H1 (cell line): ENCODE measurements at regions not wholly inside any gene's neighbourhood (a gene's known extent, or its start where the extent isn't known, plus 50 kb on each side); places are given as distances from the start of the nearest gene placed in this dataset.

Experiments used
- CTCF ChIA-PET: fragments of 300-600 bp; sonication (Branson Sonifier 250); formaldehyde crosslinking; loops from one replicate; lab custom pipeline; 2021; ENCODE audit not compliant: partially characterized antibody; lab: Charles Lee
- POLR2A ChIA-PET: fragments of 300-600 bp; sonication (Branson Sonifier 250); formaldehyde crosslinking; loops from one replicate; lab custom pipeline; 2021; ENCODE audit warnings: inconsistent platforms; ENCODE audit not compliant: partially characterized antibody; lab: Charles Lee
- DNase-seq, 2 experiments: peaks; one replicate each; pipeline versions ENCODE4 v3.0.0 to v3.0.0-alpha.2; 2010 to 2022; ENCODE audit warnings: low spot score in 2 of 2, low read depth in 1 of 2, mixed read lengths in 1 of 2
- FAIRE-seq: peaks from 2 replicates; lab custom pipeline; 2011; peaks lifted over from hg19 to GRCh38; lab: Jason Lieb, UNC
- H2AFZ ChIP-seq: 2 replicates; pipeline ENCODE4 v1.8.1; 2012; ENCODE audit warnings: low read length, inconsistent platforms
- H2AK5ac ChIP-seq: 2 replicates; pipeline ENCODE4 v1.6.1; 2013; ENCODE audit warnings: low read depth, low read length
- H2BK120ac ChIP-seq: replicated peaks from 2 replicates; pipeline ENCODE3; 2013; ENCODE audit warnings: low read depth, low read length, inconsistent platforms
- H2BK12ac ChIP-seq: 2 replicates; pipeline ENCODE4 v1.6.1; 2013; ENCODE audit warnings: low read depth, low read length
- H2BK15ac ChIP-seq: 2 replicates; pipeline ENCODE4 v1.6.1; 2013; ENCODE audit warnings: low read length
- H2BK20ac ChIP-seq: 2 replicates; pipeline ENCODE4 v1.6.1; 2013; ENCODE audit warnings: low read length
- H2BK5ac ChIP-seq: 2 replicates; pipeline ENCODE4 v1.6.1; 2013; ENCODE audit warnings: low read depth, low read length
- H3K14ac ChIP-seq: 2 replicates; pipeline ENCODE4 v1.6.1; 2013; ENCODE audit warnings: inconsistent platforms; ENCODE audit not compliant: insufficient read length
- H3K18ac ChIP-seq: 2 replicates; pipeline ENCODE4 v1.6.1; 2013; ENCODE audit warnings: low read length; ENCODE audit errors: extremely low read depth
- H3K23ac ChIP-seq: 2 replicates; pipeline ENCODE4 v1.6.1; 2013; ENCODE audit warnings: inconsistent platforms; ENCODE audit not compliant: insufficient read length
- H3K23me2 ChIP-seq: 2 replicates; pipeline ENCODE4 v1.6.1; 2013; ENCODE audit warnings: low read depth, low read length
- H3K27ac ChIP-seq: 2 replicates; pipeline ENCODE4 v1.6.1; 2011; ENCODE audit warnings: low read depth, low read length, inconsistent platforms
- H3K27me3 ChIP-seq, 4 experiments: replicated peaks in 1 of 4; 1 replicate in 1 of 4; 2 replicates in 3 of 4; pipeline versions ENCODE4 v1.6.1 to v1.8.1; 2011 to 2013; ENCODE audit warnings: low read length in 3 of 4, mild to moderate bottlenecking in 3 of 4, inconsistent platforms in 2 of 4, mixed read lengths in 2 of 4, moderate library complexity in 1 of 4; ENCODE audit not compliant: control insufficient read depth in 3 of 4, insufficient read depth in 3 of 4; ENCODE audit errors: extremely low read depth in 1 of 4
- H3K36me3 ChIP-seq, 4 experiments: 2 replicates each; pipeline versions ENCODE4 v1.6.1 to v1.8.1; 2011 to 2013; ENCODE audit warnings: mild to moderate bottlenecking in 4 of 4, low read length in 3 of 4, moderate library complexity in 2 of 4, control low read depth in 1 of 4, inconsistent platforms in 1 of 4; ENCODE audit not compliant: insufficient read depth in 4 of 4, control insufficient read depth in 2 of 4
- H3K4ac ChIP-seq: replicated peaks from 2 replicates; pipeline ENCODE3; 2013; ENCODE audit warnings: low read length, low read depth, mixed read lengths, inconsistent platforms; ENCODE audit not compliant: insufficient read length
- H3K4me1 ChIP-seq, 4 experiments: replicated peaks in 1 of 4; 1 replicate in 1 of 4; 2 replicates in 3 of 4; pipeline versions ENCODE4 v1.6.1 to v1.8.1; 2011 to 2013; ENCODE audit warnings: low read length in 3 of 4, inconsistent platforms in 2 of 4, mixed read lengths in 1 of 4; ENCODE audit not compliant: insufficient read depth in 4 of 4, control insufficient read depth in 3 of 4
- H3K4me2 ChIP-seq, 2 experiments: 2 replicates each; pipeline versions ENCODE4 v1.6.1 to v1.8.1; 2011 to 2013; ENCODE audit warnings: low read depth in 2 of 2, low read length in 2 of 2, control low read depth in 1 of 2, inconsistent platforms in 1 of 2, mild to moderate bottlenecking in 1 of 2; ENCODE audit not compliant: insufficient read depth in 1 of 2
- H3K4me3 ChIP-seq, 4 experiments: fragments of 200-600, 300-600 bp in 1 of 4; sonication (generic), shearing (Covaris generic), sonication (Bioruptor Twin) in 1 of 4; 2 replicates each; pipeline versions ENCODE4 v1.5.1 to v1.8.1; 2011 to 2016; ENCODE audit warnings: low read length in 4 of 4, low read depth in 3 of 4, control low read depth in 2 of 4, inconsistent platforms in 2 of 4, mild to moderate bottlenecking in 2 of 4, mixed read lengths in 1 of 4, moderate library complexity in 1 of 4; ENCODE audit not compliant: insufficient read depth in 2 of 4; ENCODE audit errors: extremely low read depth in 1 of 4
- H3K56ac ChIP-seq: replicated peaks from 2 replicates; pipeline ENCODE3; 2013; ENCODE audit warnings: low read depth, mild to moderate bottlenecking, mixed read lengths, low read length, inconsistent platforms; ENCODE audit not compliant: insufficient read length
- H3K79me1 ChIP-seq: 2 replicates; pipeline ENCODE4 v1.6.1; 2013; ENCODE audit warnings: low read depth, low read length, control low read depth
- H3K79me2 ChIP-seq, 2 experiments: 2 replicates each; pipeline versions ENCODE4 v1.6.1 to v1.8.1; 2012 to 2013; ENCODE audit warnings: low read length in 2 of 2, mild to moderate bottlenecking in 2 of 2, inconsistent platforms in 1 of 2; ENCODE audit not compliant: insufficient read depth in 2 of 2, control insufficient read depth in 1 of 2
- H3K9ac ChIP-seq, 4 experiments: replicated peaks in 1 of 4; 1 replicate in 1 of 4; 2 replicates in 3 of 4; pipeline versions ENCODE4 v1.6.1 to v1.8.1; 2011 to 2013; ENCODE audit warnings: low read depth in 3 of 4, low read length in 3 of 4, control low read depth in 2 of 4, mild to moderate bottlenecking in 2 of 4, moderate library complexity in 2 of 4, inconsistent platforms in 1 of 4; ENCODE audit errors: extremely low read depth in 1 of 4
- H3K9me3 ChIP-seq, 2 experiments: 2 replicates each; pipeline versions ENCODE4 v1.6.1 to v1.8.1; 2012 to 2013; ENCODE audit warnings: mild to moderate bottlenecking in 2 of 2, moderate library complexity in 2 of 2, control low read depth in 1 of 2, inconsistent platforms in 1 of 2, low read depth in 1 of 2, low read length in 1 of 2, mixed read lengths in 1 of 2; ENCODE audit not compliant: insufficient read depth in 2 of 2
- H4K20me1 ChIP-seq, 2 experiments: replicated peaks in 1 of 2; 2 replicates each; pipeline versions ENCODE3 to v1.8.1; 2011 to 2013; ENCODE audit warnings: inconsistent platforms in 2 of 2, low read length in 2 of 2, mild to moderate bottlenecking in 1 of 2; ENCODE audit not compliant: insufficient read depth in 2 of 2, control insufficient read depth in 1 of 2
- H4K5ac ChIP-seq: 2 replicates; pipeline ENCODE4 v1.6.1; 2013; ENCODE audit warnings: low read length, low read depth, mixed read lengths, inconsistent platforms; ENCODE audit not compliant: insufficient read length
- H4K8ac ChIP-seq: 2 replicates; pipeline ENCODE4 v1.8.0; 2013; ENCODE audit warnings: mild to moderate bottlenecking, moderate library complexity, low read length, inconsistent platforms; ENCODE audit not compliant: insufficient read depth; ENCODE audit errors: extremely low read depth
- H4K91ac ChIP-seq: replicated peaks from 2 replicates; pipeline ENCODE3; 2013; ENCODE audit warnings: low read length, mixed read lengths, inconsistent platforms; ENCODE audit not compliant: insufficient read length
- WGBS, 2 experiments: shearing (Covaris generic) in 1 of 2; methylation state at CpG; one replicate each; pipeline versions ENCODE4 v1.1.6 to v1.1.7; 2013 to 2015; ENCODE audit warnings: low lambda C conversion rate in 2 of 2, mixed read lengths in 2 of 2, inconsistent platforms in 1 of 2, low coverage in 1 of 2, missing lambda C conversion rate in 1 of 2; ENCODE audit not compliant: insufficient replicate concordance in 2 of 2, insufficient coverage in 1 of 2, insufficient read length in 1 of 2; ENCODE audit errors: extremely low coverage in 1 of 2, missing lambda C conversion rate in 1 of 2; 5-methylcytosine and 5-hydroxymethylcytosine counted together
- TF ChIP-seq, protein P1 (sequence below): IDR thresholded peaks from 2 replicates; pipeline ENCODE4 v1.6.1; 2012; ENCODE audit warnings: inconsistent platforms

DNA sequence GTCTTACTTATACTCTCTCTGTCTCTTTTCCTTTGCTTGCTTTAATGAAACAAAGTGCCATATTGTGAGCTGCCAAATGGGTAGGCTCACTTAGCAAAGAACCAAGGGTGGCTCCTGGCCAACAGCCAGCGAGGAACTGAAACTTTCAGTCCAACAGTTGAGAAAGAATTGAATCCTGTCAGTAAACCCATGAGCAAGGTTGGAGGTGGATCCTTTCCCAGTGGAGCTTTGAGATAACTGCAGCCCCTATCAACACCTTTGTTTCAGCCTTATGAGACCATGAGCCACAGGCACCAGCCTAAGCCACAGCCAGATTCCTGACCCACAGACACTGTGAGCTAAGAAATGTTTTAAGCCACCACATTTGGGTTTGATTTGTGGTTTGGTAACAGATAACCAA is 362.2 kb downstream of the PDGFC start:
- no peak overlapping the region for H3K27ac ChIP-seq
- no peak overlapping the region for H2BK12ac ChIP-seq
- no peak overlapping the region for H3K23ac ChIP-seq
- H3K9me3 ChIP-seq = no peaks in the 10 kb centered on the region
- no peak overlapping the region for H3K18ac ChIP-seq
- DNase-seq (no peak), FAIRE-seq (no peak)
- H3K79me1 ChIP-seq = no peaks in the 10 kb centered on the region
- no peak overlapping the region for H3K4ac ChIP-seq
- CTCF ChIA-PET = interaction anchor here (0.6 to 0.7 kb wide), 2 partner anchors 25 to 425 kb away, joined by 3 read pairs; no protein-coding TSS in a partner anchor
- TF ChIP-seq, protein P1, sequence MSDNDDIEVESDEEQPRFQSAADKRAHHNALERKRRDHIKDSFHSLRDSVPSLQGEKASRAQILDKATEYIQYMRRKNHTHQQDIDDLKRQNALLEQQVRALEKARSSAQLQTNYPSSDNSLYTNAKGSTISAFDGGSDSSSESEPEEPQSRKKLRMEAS = no peak
- no peak overlapping the region for H3K14ac ChIP-seq
- no peak overlapping the region for H3K56ac ChIP-seq
- H3K4me2 ChIP-seq = no peak overlapping the region
- no peak overlapping the region for H3K4me3 ChIP-seq
- WGBS, 2 experiments = 93% methylated on average over 1 of the region's 1 CpG; no CpG with 5 or more reads in 1 of the 2 experiments
- no peak overlapping the region for H4K8ac ChIP-seq
- H2AFZ ChIP-seq = 0 out of 2 replicates have a peak overlapping the region, but pooled peaks have one; percentile 77
- no peak overlapping the region for H2BK20ac ChIP-seq
- POLR2A ChIA-PET = no interaction called here
- H4K91ac ChIP-seq = no peak overlapping the region
- H2BK120ac ChIP-seq = no peak overlapping the region
- no peak overlapping the region for H2BK15ac ChIP-seq
- no peak overlapping the region for H2AK5ac ChIP-seq
- H4K20me1 ChIP-seq = no peaks in the 10 kb centered on the region
- H2BK5ac ChIP-seq = no peak overlapping the region
- H3K79me2 ChIP-seq = no peaks in the 10 kb centered on the region
- no peak overlapping the region for H3K9ac ChIP-seq
- no peaks in the 10 kb centered on the region for H3K36me3 ChIP-seq
- H4K5ac ChIP-seq = no peak overlapping the region
- H3K23me2 ChIP-seq = no peaks in the 10 kb centered on the region
- no peaks in the 10 kb centered on the region for H3K4me1 ChIP-seq
- no peaks in the 10 kb centered on the region for H3K27me3 ChIP-seq
